Type B pancreatic cell (in vitro differentiated cells): ENCODE measurements at regions not wholly inside any gene's neighbourhood (a gene's known extent, or its start where the extent isn't known, plus 50 kb on each side); places are given as distances from the start of the nearest gene placed in this dataset.

ENCODE experiments used
- DNase-seq: peaks from one replicate; pipeline ENCODE4 v3.0.0; 2021; ENCODE audit warnings: mixed read lengths; ENCODE audit not compliant: unreplicated experiment; ENCODE audit errors: extremely low spot score
- H3K27ac Mint-ChIP-seq: 2 replicates; pipeline ENCODE4 v1.8.0; 2021; ENCODE audit warnings: mild to moderate bottlenecking, mixed read lengths
- H3K27me3 Mint-ChIP-seq: 2 replicates; pipeline ENCODE4 v1.8.0; 2021; ENCODE audit warnings: mixed read lengths
- H3K36me3 Mint-ChIP-seq: 2 replicates; pipeline ENCODE4 v1.8.0; 2021; ENCODE audit warnings: mixed read lengths
- H3K4me1 Mint-ChIP-seq: one replicate; pipeline ENCODE4 v1.8.0; 2021; ENCODE audit warnings: mixed read lengths; ENCODE audit not compliant: unreplicated experiment
- H3K4me3 Mint-ChIP-seq: 2 replicates; pipeline ENCODE4 v1.8.0; 2021; ENCODE audit warnings: mild to moderate bottlenecking, mixed read lengths
- H3K9me3 Mint-ChIP-seq: 2 replicates; pipeline ENCODE4 v1.8.0; 2021; ENCODE audit warnings: mixed read lengths
- CTCF ChIP-seq: fragments of 200-600 bp; sonication (generic); conservative IDR thresholded peaks from 2 replicates; pipeline ENCODE4 v1.5.0; 2021; ENCODE audit warnings: antibody characterized with exemption, mild to moderate bottlenecking

DNA sequence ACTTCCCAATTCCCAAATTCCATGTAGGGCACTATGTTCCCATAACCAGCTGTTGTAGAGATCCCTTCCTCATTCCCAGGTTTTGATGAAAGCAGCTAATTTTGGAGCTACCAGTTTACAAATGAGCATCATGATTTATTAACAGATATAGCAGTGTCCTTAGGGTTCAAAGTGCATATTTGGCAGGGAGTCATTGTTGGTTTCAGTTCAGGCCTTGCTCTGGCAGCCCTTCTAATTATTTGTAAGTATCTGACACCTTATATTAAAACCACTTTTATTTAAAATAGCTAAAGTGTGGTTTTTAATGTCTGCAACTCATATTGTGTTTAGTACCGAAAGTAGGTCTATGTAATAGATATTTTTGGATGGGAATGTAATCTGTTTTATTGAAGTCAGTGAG is 518.5 kb downstream of the TLL1 start:
- no peaks in the 10 kb centered on the region for H3K4me1 Mint-ChIP-seq
- H3K9me3 Mint-ChIP-seq, result no peaks in the 10 kb centered on the region
- no peak overlapping the region for H3K4me3 Mint-ChIP-seq
- no peak overlapping the region for H3K27ac Mint-ChIP-seq
- no peak for DNase-seq
- no peaks in the 10 kb centered on the region for H3K36me3 Mint-ChIP-seq
- TF ChIP-seq CTCF, result no peak
- H3K27me3 Mint-ChIP-seq, result no peaks in the 10 kb centered on the region

- Mint-ChIP-seq H3K4me3 (no peak overlapping the region), H3K27me3 (no peaks in the 10 kb centered on the region), H3K27ac (no peak overlapping the region), H3K4me1 (no peaks in the 10 kb centered on the region), H3K9me3 (no peaks in the 10 kb centered on the region), H3K36me3 (no peaks in the 10 kb centered on the region)
- DNase-seq, result no peak
- no peak for TF ChIP-seq CTCF
Observed at GRCh38 chr4:166399021-166399420, 526.0 kb downstream of the TLL1 start.

DNA sequence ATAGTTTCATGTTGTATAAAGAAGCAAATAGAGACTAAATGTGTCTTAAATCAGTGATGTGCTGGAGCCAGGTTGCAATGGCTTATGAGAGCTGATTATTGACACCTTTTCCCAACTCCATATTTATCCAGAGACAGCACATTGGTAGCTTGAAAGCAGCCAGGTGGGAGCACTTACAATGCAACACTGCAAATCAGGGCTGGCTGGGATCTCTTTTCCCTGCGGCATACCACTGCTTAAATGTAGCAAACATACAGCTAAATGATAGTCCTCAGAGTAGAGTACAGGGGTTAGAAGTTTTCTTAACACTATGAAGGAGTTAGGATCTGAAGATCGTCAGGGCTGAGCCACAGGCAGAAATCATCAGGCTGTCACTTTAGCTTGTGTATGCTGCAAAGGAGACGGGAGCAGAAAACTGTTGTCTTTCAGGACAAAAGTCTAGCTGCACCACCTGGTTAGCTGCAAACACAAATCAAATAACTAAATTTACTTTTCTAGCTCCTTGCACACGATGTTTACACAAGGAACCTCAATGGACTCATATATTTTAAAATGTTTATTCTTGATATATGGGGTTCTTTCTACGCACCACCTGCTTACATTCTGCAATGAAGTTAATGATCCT is 527.3 kb downstream of the TLL1 start:
- Mint-ChIP-seq H3K4me1 (no peaks in the 10 kb centered on the region), H3K27me3 (no peaks in the 10 kb centered on the region), H3K27ac (no peak overlapping the region), H3K36me3 (no peaks in the 10 kb centered on the region), H3K9me3 (no peaks in the 10 kb centered on the region), H3K4me3 (no peak overlapping the region)
- no peak for DNase-seq
- TF ChIP-seq CTCF, result no peak

DNA sequence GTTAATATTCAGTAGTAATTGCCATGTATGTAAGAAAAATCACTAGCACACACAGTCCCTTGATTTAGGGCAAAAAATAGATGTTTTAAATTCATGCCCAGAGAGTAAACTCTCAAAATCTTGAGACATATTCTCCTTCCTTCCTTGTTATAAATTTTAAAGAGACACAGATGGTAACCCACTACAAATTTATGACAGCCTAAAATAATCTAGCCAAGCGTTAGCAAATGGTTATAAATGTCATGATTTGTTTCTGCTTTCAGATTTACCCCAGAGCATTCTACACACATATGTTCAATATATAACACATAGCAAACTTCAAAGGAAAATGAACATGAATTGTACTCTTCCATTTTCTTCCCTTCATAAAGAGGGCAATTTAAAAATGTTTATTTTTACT is 540.3 kb downstream of the TLL1 start:
- DNase-seq, result no peak
- no peak for TF ChIP-seq CTCF
- H3K36me3 Mint-ChIP-seq, result no peaks in the 10 kb centered on the region

DNA sequence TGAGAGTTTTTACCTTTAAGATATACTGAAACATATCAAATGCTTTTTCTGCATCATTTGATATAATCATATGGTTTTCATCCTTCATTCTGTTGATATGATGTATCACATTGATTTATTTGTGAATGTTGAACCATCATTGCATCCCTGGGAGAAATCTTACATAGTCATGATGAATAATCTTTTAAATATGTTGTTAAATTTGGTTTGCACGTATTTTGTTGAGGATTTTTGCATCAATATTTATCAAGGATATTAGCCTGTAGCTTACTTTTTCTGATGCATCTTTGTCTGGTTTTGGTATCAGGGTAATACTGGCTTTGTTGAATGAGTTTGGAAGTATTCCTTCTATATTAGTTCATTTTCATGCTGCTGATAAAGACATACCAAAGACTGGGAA is 541.4 kb downstream of the TLL1 start:
- H3K36me3 Mint-ChIP-seq, result no peaks in the 10 kb centered on the region
- no peak overlapping the region for H3K27ac Mint-ChIP-seq
- no peak for DNase-seq
- peaks cover 7% of the 10 kb centered on the region for H3K9me3 Mint-ChIP-seq
- H3K27me3 Mint-ChIP-seq, result no peaks in the 10 kb centered on the region
- H3K4me3 Mint-ChIP-seq, result no peak overlapping the region
- no peaks in the 10 kb centered on the region for H3K4me1 Mint-ChIP-seq
- no peak for TF ChIP-seq CTCF

More for the DNA sequence above, 540.3 kb downstream of the TLL1 start:
- peaks cover 7% of the 10 kb centered on the region for H3K9me3 Mint-ChIP-seq
- H3K27me3 Mint-ChIP-seq, result no peaks in the 10 kb centered on the region
- H3K4me1 Mint-ChIP-seq, result no peaks in the 10 kb centered on the region
- no peak overlapping the region for H3K4me3 Mint-ChIP-seq
- H3K27ac Mint-ChIP-seq, result no peak overlapping the region

GRCh38 chr4:166415749-166416148 is 542.7 kb downstream of the TLL1 start:
- Mint-ChIP-seq H3K9me3 (peaks cover 7% of the 10 kb centered on the region), H3K4me3 (no peak overlapping the region), H3K27ac (no peak overlapping the region), H3K36me3 (no peaks in the 10 kb centered on the region), H3K4me1 (no peaks in the 10 kb centered on the region), H3K27me3 (no peaks in the 10 kb centered on the region)
- no peak for TF ChIP-seq CTCF
- DNase-seq, result no peak
